H9 (cell line): ENCODE measurements at regions not wholly inside any gene's neighbourhood (a gene's known extent, or its start where the extent isn't known, plus 50 kb on each side); places are given as distances from the start of the nearest gene placed in this dataset.

Source experiments
- DNase-seq: peaks from one replicate; pipeline ENCODE4 v3.0.0-alpha.2; 2017
- H2AFZ ChIP-seq: one replicate; pipeline ENCODE4 v1.6.1; 2013; ENCODE audit warnings: mild to moderate bottlenecking, low read length, control low read depth, moderate library complexity
- H2AK5ac ChIP-seq: 2 replicates; pipeline ENCODE4 v1.6.1; 2013; ENCODE audit warnings: low read length, control low read depth, mixed read lengths; ENCODE audit not compliant: insufficient read length
- H2BK120ac ChIP-seq: one replicate; pipeline ENCODE4 v1.6.1; 2013; ENCODE audit warnings: low read depth, mild to moderate bottlenecking, low read length, control low read depth, inconsistent platforms; ENCODE audit not compliant: poor library complexity, severe bottlenecking
- H2BK12ac ChIP-seq: 2 replicates; pipeline ENCODE4 v1.6.1; 2013; ENCODE audit warnings: low read length, control low read depth, mixed read lengths, low read depth; ENCODE audit not compliant: insufficient read length
- H2BK15ac ChIP-seq: 2 replicates; pipeline ENCODE4 v1.6.1; 2013; ENCODE audit warnings: low read depth, low read length, control low read depth
- H2BK20ac ChIP-seq: one replicate; pipeline ENCODE4 v1.6.1; 2013; ENCODE audit warnings: low read depth, mild to moderate bottlenecking, low read length, control low read depth, inconsistent platforms; ENCODE audit not compliant: poor library complexity, severe bottlenecking
- H2BK5ac ChIP-seq: 2 replicates; pipeline ENCODE4 v1.6.1; 2013; ENCODE audit warnings: low read length, control low read depth, mixed read lengths; ENCODE audit not compliant: insufficient read length
- H3K14ac ChIP-seq: 2 replicates; pipeline ENCODE4 v1.6.1; 2013; ENCODE audit warnings: low read length, control low read depth; ENCODE audit not compliant: insufficient read depth
- H3K18ac ChIP-seq: 2 replicates; pipeline ENCODE4 v1.6.1; 2013; ENCODE audit warnings: low read depth, mild to moderate bottlenecking, mixed read lengths, low read length, control low read depth; ENCODE audit not compliant: insufficient read length
- H3K23ac ChIP-seq: 2 replicates; pipeline ENCODE4 v1.6.1; 2013; ENCODE audit warnings: low read length, control low read depth, mixed read lengths, low read depth; ENCODE audit not compliant: insufficient read length
- H3K23me2 ChIP-seq: 2 replicates; pipeline ENCODE4 v1.6.1; 2013; ENCODE audit warnings: low read depth, mild to moderate bottlenecking, mixed read lengths, low read length, control low read depth; ENCODE audit not compliant: insufficient read length, poor library complexity, severe bottlenecking
- H3K27ac ChIP-seq: 2 replicates; pipeline ENCODE4 v1.5.1; 2013; ENCODE audit warnings: low read length, control low read depth, mixed read lengths, low read depth; ENCODE audit not compliant: insufficient read length
- H3K27me3 ChIP-seq: 2 replicates; pipeline ENCODE4 v1.6.1; 2013; ENCODE audit warnings: low read length, control low read depth, inconsistent platforms; ENCODE audit not compliant: insufficient read depth
- H3K4ac ChIP-seq: 2 replicates; pipeline ENCODE4 v1.6.1; 2013; ENCODE audit warnings: low read depth, mild to moderate bottlenecking, control low read depth, inconsistent platforms, low read length, moderate library complexity
- H3K4me1 ChIP-seq: 2 replicates; pipeline ENCODE4 v1.6.1; 2013; ENCODE audit warnings: low read length, control low read depth, inconsistent platforms; ENCODE audit not compliant: insufficient read depth
- H3K4me2 ChIP-seq: 2 replicates; pipeline ENCODE4 v1.6.1; 2013; ENCODE audit warnings: low read length, control low read depth, mixed read lengths; ENCODE audit not compliant: insufficient read length, insufficient read depth
- H3K56ac ChIP-seq: 2 replicates; pipeline ENCODE4 v1.6.1; 2013; ENCODE audit warnings: low read depth, mild to moderate bottlenecking, mixed read lengths, low read length, control low read depth; ENCODE audit not compliant: insufficient read length
- H3K79me1 ChIP-seq: 2 replicates; pipeline ENCODE4 v1.6.1; 2013; ENCODE audit warnings: low read depth, mild to moderate bottlenecking, moderate library complexity, low read length, control low read depth, inconsistent platforms; ENCODE audit not compliant: insufficient read depth, poor library complexity, severe bottlenecking
- H3K79me2 ChIP-seq: 2 replicates; pipeline ENCODE4 v1.6.1; 2013; ENCODE audit warnings: low read length, control low read depth, inconsistent platforms; ENCODE audit not compliant: insufficient read depth
- H3K9ac ChIP-seq: 2 replicates; pipeline ENCODE4 v1.6.1; 2013; ENCODE audit warnings: low read length, control low read depth, mixed read lengths; ENCODE audit not compliant: insufficient read length; ENCODE audit errors: extremely low read depth
- H3K9me3 ChIP-seq: one replicate; pipeline ENCODE4 v1.6.1; 2013; ENCODE audit warnings: low read depth, low read length, inconsistent platforms; ENCODE audit not compliant: control insufficient read depth
- H3T11ph ChIP-seq: one replicate; pipeline ENCODE4 v1.6.1; 2013; ENCODE audit warnings: mild to moderate bottlenecking, low read length, control low read depth, inconsistent platforms
- H4K20me1 ChIP-seq: one replicate; pipeline ENCODE4 v1.6.1; 2013; ENCODE audit not compliant: control insufficient read depth, insufficient read length, insufficient read depth
- H4K5ac ChIP-seq: 2 replicates; pipeline ENCODE4 v1.6.1; 2013; ENCODE audit warnings: low read depth, mild to moderate bottlenecking, mixed read lengths, low read length, control low read depth; ENCODE audit not compliant: insufficient read length
- H4K8ac ChIP-seq: replicated peaks from 2 replicates; pipeline ENCODE4 v1.6.1; 2013; ENCODE audit warnings: low read length, control low read depth, mixed read lengths, low read depth; ENCODE audit not compliant: insufficient read length
- H4K91ac ChIP-seq: 2 replicates; pipeline ENCODE4 v1.6.1; 2013; ENCODE audit warnings: low read depth, mild to moderate bottlenecking, moderate library complexity, mixed read lengths, low read length, control low read depth; ENCODE audit not compliant: insufficient read length
- H3K27ac Mint-ChIP-seq, 3 experiments: 2 replicates in 2 of 3; 3 replicates in 1 of 3; pipeline ENCODE4 v1.8.0; 2020 to 2021; ENCODE audit warnings: mixed read lengths in 3 of 3, mild to moderate bottlenecking in 1 of 3, moderate library complexity in 1 of 3
- H3K27me3 Mint-ChIP-seq: 2 replicates; pipeline ENCODE4 v1.8.0; 2021; ENCODE audit warnings: low read depth, mild to moderate bottlenecking, moderate library complexity, mixed read lengths
- H3K36me3 Mint-ChIP-seq, 3 experiments: 2 replicates in 2 of 3; 3 replicates in 1 of 3; pipeline ENCODE4 v1.8.0; 2020 to 2021; ENCODE audit warnings: low read depth in 3 of 3, mixed read lengths in 3 of 3; ENCODE audit not compliant: insufficient read depth in 1 of 3
- H3K4me1 Mint-ChIP-seq, 2 experiments: 2 replicates each; pipeline ENCODE4 v1.8.0; 2020; ENCODE audit warnings: mixed read lengths in 2 of 2
- H3K4me3 Mint-ChIP-seq, 2 experiments: 2 replicates in 1 of 2; 3 replicates in 1 of 2; pipeline ENCODE4 v1.8.0; 2020 to 2021; ENCODE audit warnings: mild to moderate bottlenecking in 2 of 2, mixed read lengths in 2 of 2, moderate library complexity in 1 of 2
- H3K9me3 Mint-ChIP-seq, 2 experiments: 2 replicates in 1 of 2; 3 replicates in 1 of 2; pipeline ENCODE4 v1.8.0; 2020; ENCODE audit warnings: mild to moderate bottlenecking in 2 of 2, mixed read lengths in 2 of 2, moderate library complexity in 1 of 2
- CTCF ChIP-seq: fragments of 200-600 bp; sonication (generic); conservative IDR thresholded peaks from 3 replicates; pipeline ENCODE4 v1.8.0; 2021; ENCODE audit warnings: antibody characterized with exemption, mild to moderate bottlenecking
- WGBS: extraction: QIAGEN DNeasy Blood & Tissue Kit; methylation state at CpG from one replicate; pipeline ENCODE4 v1.1.7; 2013; ENCODE audit warnings: missing lambda C conversion rate, low lambda C conversion rate, mixed read lengths; ENCODE audit not compliant: insufficient read length; ENCODE audit errors: extremely low coverage; 5-methylcytosine and 5-hydroxymethylcytosine counted together

GRCh38 chr6:134768931-134769330, 181.0 kb downstream of the ALDH8A1 start:
- no peak overlapping the region for H3K9ac ChIP-seq
- no peak overlapping the region for H4K91ac ChIP-seq
- H3K14ac ChIP-seq: no peak overlapping the region
- no peaks in the 10 kb centered on the region for H3K9me3 Mint-ChIP-seq
- no peak overlapping the region for H3K27ac ChIP-seq
- H3K56ac ChIP-seq: no peak overlapping the region
- H3K36me3 Mint-ChIP-seq: no peaks in the 10 kb centered on the region
- H3K4ac ChIP-seq: no peak overlapping the region
- no peak overlapping the region for H2BK15ac ChIP-seq
- H2BK5ac ChIP-seq: no peak overlapping the region
- no CpG with 5 or more reads among the region's 2 CpGs for WGBS
- H3K4me3 Mint-ChIP-seq: no peak overlapping the region
- no peak overlapping the region for H4K8ac ChIP-seq
- no peak overlapping the region for H2BK12ac ChIP-seq
- no peaks in the 10 kb centered on the region for H4K20me1 ChIP-seq
- no peaks in the 10 kb centered on the region for H3K4me1 Mint-ChIP-seq
- H3K23ac ChIP-seq: no peak overlapping the region
- H3K9me3 ChIP-seq: no peaks in the 10 kb centered on the region
- 0 out of 2 replicates have a peak, but pooled peaks cover 3% of the 10 kb centered on the region for H3K4me1 ChIP-seq
- no peak for DNase-seq
- no peak overlapping the region for H2BK120ac ChIP-seq
- H3K27me3 Mint-ChIP-seq: no peaks in the 10 kb centered on the region; the same call in none of the 2 replicates
- H2AK5ac ChIP-seq: no peak overlapping the region
- H4K5ac ChIP-seq: no peak overlapping the region
- H3K23me2 ChIP-seq: no peaks in the 10 kb centered on the region
- no peak for TF ChIP-seq CTCF
- H3T11ph ChIP-seq: no peak overlapping the region
- no peak overlapping the region for H3K18ac ChIP-seq
- H3K27ac Mint-ChIP-seq: no peak overlapping the region
- H3K79me1 ChIP-seq: no peaks in the 10 kb centered on the region
- H2AFZ ChIP-seq: no peak overlapping the region
- no peaks in the 10 kb centered on the region for H3K27me3 ChIP-seq
- no peak overlapping the region for H2BK20ac ChIP-seq
- H3K4me2 ChIP-seq: no peak overlapping the region
- H3K79me2 ChIP-seq: no peaks in the 10 kb centered on the region; the same call in 1 of the 2 replicates
